ENCODE measurements at regions not wholly inside any gene's neighbourhood (a gene's known extent, or its start where the extent isn't known, plus 50 kb on each side); places are given as distances from the start of the nearest gene placed in this dataset.

DNA sequence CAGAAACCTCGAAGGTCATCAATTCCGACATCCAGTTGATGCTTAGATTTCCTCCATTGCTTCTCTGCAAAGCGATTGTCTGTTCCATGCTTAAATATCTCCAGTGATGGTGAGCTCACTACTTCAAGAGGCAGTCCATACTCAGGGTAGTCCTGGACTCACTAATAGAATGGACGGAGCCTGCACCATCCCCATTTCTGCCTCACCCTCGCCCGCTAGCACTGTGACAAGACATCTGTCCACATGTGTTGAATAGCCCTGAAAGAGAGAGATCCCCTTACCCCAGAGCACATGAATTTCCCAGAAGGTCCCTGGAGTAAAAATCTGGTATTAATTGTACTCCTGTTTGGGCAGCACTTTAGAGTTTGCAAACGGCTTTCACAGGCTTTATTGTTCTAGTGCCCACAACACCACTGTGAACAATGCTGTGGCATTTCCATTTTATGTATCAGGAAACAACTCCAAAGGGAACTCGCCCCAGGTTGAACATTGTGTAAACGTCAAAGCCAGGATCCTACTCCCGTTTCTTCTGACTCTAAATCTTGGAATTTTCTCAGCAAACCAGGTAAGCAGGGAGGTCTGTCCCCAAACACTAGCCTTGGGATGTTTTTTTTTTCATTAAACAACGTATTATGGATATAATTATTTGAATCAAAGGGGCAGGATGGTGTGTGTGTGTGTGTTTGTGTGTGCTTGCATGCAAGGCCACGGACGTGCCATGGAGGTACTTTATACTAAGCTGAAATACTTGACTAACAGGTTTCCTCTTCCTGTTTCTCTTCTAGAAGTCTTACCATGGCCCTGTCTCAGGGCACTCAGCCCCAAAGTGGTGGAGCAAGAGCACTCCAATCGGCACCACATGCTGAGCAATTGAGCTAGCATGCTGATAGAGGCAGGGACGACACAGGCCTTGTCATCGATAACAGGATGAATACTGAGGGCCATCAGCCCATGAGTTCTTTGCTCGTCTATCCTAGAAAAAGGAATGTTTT is 198.3 kb downstream of the OPA1 start:
- Histone ChIP-seq H3K4me1 (ENCODE audit: control insufficient read depth, insufficient read depth, low read length, poor library complexity, severe bottlenecking) (peaks cover 28% of the 10 kb centered on the region), H3K9me3 (ENCODE audit: control insufficient read depth, low read length) (no peaks in the 10 kb centered on the region), H3K27ac (ENCODE audit: low read depth, low read length, severe bottlenecking) (no peak overlapping the region), H3K4me3 (ENCODE audit: extremely low read depth, insufficient read depth, low read length, poor library complexity, severe bottlenecking) (no peak overlapping the region), H3K36me3 (ENCODE audit: control insufficient read depth, insufficient read depth, low read length) (no peaks in the 10 kb centered on the region)
- 75 to 78% methylated on average over 11 to 15 of the region's 17 CpGs for WGBS, 2 experiments (ENCODE audit: insufficient coverage in 2 of 2)

DNA sequence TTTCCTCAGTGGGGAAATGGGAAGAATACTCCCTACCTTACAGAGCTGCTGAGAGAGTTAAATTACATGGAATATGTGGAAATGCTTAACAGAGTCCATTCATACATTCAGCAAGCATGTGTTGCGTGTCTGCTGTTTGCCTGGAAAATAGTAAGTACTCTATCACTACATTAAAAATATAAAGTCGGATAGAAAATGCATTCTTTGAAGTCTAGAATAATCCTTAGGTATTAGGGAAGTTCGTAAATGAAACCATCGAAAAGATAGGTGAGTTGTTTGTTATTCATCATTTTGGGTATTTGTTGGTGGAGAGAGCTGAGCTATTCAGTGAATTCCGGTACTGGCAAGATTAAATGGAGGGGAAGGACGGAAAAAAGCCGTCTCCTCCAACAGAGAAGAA is 200.1 kb downstream of the OPA1 start:
- Histone ChIP-seq H3K4me3 (ENCODE audit: extremely low read depth, insufficient read depth, low read length, poor library complexity, severe bottlenecking) (no peak overlapping the region), H3K27ac (ENCODE audit: low read depth, low read length, severe bottlenecking) (no peak overlapping the region), H3K36me3 (ENCODE audit: control insufficient read depth, insufficient read depth, low read length) (no peaks in the 10 kb centered on the region), H3K4me1 (ENCODE audit: control insufficient read depth, insufficient read depth, low read length, poor library complexity, severe bottlenecking) (peaks cover 22% of the 10 kb centered on the region), H3K9me3 (ENCODE audit: control insufficient read depth, low read length) (no peaks in the 10 kb centered on the region)
- 86 to 88% methylated on average over 4 of the region's 7 CpGs for WGBS, 2 experiments (ENCODE audit: insufficient coverage in 2 of 2)

DNA sequence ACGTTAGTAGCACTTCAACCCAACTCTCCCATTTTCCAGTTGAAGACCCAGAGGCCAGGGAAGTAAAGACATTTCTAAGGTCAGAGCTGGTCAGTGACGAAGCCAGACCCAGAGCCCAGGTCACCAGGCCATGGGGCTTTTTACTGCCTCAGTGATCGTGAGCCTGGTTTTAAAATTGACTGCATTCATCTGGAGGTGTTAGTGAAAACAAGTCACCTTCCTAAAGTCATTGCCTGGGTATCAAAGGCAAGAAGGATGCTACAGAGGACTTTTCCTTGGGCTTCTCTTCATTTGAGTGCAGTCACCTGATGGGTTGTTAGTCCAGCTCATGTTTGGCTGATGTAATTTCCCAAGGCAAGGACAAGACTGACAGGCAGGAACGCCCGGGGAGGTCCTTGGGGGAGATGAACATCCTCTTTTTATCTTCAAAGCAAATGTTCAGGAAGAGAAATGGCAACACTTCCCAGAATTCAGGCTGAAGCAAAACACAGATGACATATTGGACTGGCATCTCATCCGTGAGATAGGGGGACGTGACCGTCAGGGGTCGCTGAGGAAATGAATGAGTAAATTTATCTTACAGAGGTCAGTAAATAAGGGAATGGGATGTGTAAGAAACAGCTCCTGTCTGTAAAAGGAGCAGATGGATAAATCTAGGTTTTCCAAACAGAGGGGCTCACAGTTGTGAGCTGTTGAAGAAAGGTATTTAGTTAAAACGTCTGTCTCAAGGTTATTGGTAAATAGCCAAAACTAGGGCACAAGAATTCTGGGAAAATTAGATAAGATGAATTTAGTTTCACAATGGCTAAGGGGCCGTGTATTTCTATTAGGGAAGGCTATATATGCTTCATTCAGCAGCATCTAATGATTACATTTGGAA is 201.2 kb downstream of the OPA1 start:
- Histone ChIP-seq H3K36me3 (ENCODE audit: control insufficient read depth, insufficient read depth, low read length) (no peaks in the 10 kb centered on the region), H3K27ac (ENCODE audit: low read depth, low read length, severe bottlenecking) (no peak overlapping the region)
- 70 to 79% methylated on average over 7 to 9 of the region's 11 CpGs for WGBS, 2 experiments (ENCODE audit: insufficient coverage in 2 of 2)

DNA sequence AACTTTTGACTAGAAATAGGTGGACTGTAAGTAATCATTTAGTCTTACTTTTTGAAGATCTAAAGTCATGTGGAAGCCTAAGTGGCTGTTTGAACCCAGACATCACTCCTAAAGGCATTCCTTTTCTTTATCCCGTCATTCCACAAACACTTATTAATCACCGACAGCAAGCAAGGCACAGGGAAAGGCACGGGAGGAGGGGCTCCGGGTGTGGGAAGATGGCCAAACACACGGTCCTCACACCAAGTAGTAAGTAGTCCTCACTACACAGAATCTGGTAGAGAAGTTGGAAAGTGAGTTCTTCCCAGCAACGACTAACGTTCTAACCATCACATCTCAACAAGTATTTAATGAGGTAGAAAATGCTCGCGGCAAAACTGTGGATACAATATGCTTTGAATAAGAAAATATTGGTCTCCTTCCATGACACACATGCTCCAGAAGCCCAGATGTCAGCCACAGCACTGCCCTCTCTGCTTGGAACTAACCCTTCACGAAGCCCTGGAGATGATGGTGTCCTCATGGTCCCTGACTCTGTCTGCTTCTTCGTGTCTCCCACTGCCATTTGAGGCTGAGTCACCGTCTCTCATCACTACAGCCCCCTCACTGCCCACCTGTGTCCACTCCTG is 202.2 kb downstream of the OPA1 start:
- 91 to 93% methylated on average over 7 to 8 of the region's 12 CpGs for WGBS, 2 experiments (ENCODE audit: insufficient coverage in 2 of 2)
- Histone ChIP-seq H3K36me3 (ENCODE audit: control insufficient read depth, insufficient read depth, low read length) (no peaks in the 10 kb centered on the region), H3K4me1 (ENCODE audit: control insufficient read depth, insufficient read depth, low read length, poor library complexity, severe bottlenecking) (peaks cover 7% of the 10 kb centered on the region), H3K27ac (ENCODE audit: low read depth, low read length, severe bottlenecking) (no peak overlapping the region), H3K4me3 (ENCODE audit: extremely low read depth, insufficient read depth, low read length, poor library complexity, severe bottlenecking) (no peak overlapping the region), H3K9me3 (ENCODE audit: control insufficient read depth, low read length) (no peaks in the 10 kb centered on the region)

More for the DNA sequence above, 201.2 kb downstream of the OPA1 start:
- H3K9me3 ChIP-seq (ENCODE audit: control insufficient read depth, low read length) = no peaks in the 10 kb centered on the region
- no peak overlapping the region for H3K4me3 ChIP-seq (ENCODE audit: extremely low read depth, insufficient read depth, low read length, poor library complexity, severe bottlenecking)
- H3K4me1 ChIP-seq (ENCODE audit: control insufficient read depth, insufficient read depth, low read length, poor library complexity, severe bottlenecking) = peaks cover 14% of the 10 kb centered on the region

DNA sequence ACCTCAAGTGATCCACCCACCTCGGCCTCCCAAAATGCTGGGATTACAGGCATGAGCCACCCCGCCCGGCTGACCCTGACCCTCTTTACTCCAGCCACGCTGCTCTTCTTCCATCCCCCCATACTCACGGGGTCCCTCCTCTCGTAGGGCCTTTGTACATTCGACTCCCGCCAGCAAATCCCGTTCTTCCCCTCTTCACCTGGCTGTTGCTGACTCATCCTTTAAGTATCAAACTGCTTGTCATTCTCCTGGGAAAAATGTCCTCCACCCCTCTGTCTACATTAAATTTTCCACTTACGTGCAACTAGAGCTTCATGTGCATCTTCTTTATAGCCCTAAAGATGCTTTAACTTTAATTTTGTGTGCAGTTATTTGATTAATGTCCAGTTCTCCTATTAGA is 203.1 kb downstream of the OPA1 start:
- WGBS, 2 experiments (ENCODE audit: insufficient coverage in 2 of 2) = 88 to 95% methylated on average over 5 to 9 of the region's 10 CpGs
- Histone ChIP-seq H3K36me3 (ENCODE audit: control insufficient read depth, insufficient read depth, low read length) (no peaks in the 10 kb centered on the region), H3K4me3 (ENCODE audit: extremely low read depth, insufficient read depth, low read length, poor library complexity, severe bottlenecking) (no peak overlapping the region), H3K4me1 (ENCODE audit: control insufficient read depth, insufficient read depth, low read length, poor library complexity, severe bottlenecking) (peaks cover 8% of the 10 kb centered on the region), H3K27ac (ENCODE audit: low read depth, low read length, severe bottlenecking) (no peak overlapping the region), H3K9me3 (ENCODE audit: control insufficient read depth, low read length) (no peaks in the 10 kb centered on the region)

DNA sequence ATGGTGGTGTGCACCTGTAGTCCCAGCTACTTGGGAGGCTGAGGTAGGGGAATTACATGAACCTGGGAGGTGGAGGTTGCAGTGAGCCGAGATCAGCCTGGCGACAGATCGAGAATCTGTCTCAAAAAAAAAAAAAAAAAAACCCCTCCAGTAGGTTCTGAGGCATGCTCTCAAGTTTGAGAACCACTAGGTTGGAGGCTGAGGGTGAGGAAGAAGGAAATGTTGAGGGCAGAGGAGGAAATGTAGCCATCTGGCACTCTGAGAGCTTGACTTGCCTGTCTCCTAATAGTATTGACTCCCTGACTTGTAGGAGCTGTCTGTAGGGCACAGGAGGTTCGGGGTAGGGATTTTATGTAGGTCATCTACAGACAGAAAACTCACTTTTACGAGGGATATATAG is 204.6 kb downstream of the OPA1 start:
- WGBS, 2 experiments (ENCODE audit: insufficient coverage in 2 of 2) = 75 to 100% methylated on average over 2 of the region's 5 CpGs
- Histone ChIP-seq H3K36me3 (ENCODE audit: control insufficient read depth, insufficient read depth, low read length) (no peaks in the 10 kb centered on the region), H3K4me1 (ENCODE audit: control insufficient read depth, insufficient read depth, low read length, poor library complexity, severe bottlenecking) (peaks cover 8% of the 10 kb centered on the region), H3K27ac (ENCODE audit: low read depth, low read length, severe bottlenecking) (no peak overlapping the region), H3K9me3 (ENCODE audit: control insufficient read depth, low read length) (no peaks in the 10 kb centered on the region), H3K4me3 (ENCODE audit: extremely low read depth, insufficient read depth, low read length, poor library complexity, severe bottlenecking) (no peak overlapping the region)

DNA sequence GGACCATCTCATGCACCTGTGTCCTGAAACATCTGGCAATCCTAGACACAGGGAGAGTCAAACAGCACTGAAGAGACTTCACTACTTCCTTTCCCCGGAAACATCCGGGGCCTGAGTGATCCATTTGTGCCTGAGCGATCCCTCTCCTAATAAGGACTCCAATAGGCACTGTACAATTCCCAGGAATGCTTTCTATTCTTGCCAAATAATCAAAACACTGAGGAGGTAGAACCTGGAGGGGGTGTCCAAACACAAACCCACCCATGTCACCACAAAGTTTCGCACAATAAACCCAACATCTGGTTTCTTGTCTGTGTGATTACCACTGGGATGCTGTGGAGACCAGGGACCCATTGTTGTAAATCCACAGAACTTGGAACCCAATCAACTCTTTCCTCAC is 205.0 kb downstream of the OPA1 start:
- WGBS, 2 experiments (ENCODE audit: insufficient coverage in 2 of 2) = 96 to 100% methylated on average over 3 to 4 of the region's 4 CpGs
- no peaks in the 10 kb centered on the region for H3K36me3 ChIP-seq (ENCODE audit: control insufficient read depth, insufficient read depth, low read length)
- peaks cover 8% of the 10 kb centered on the region for H3K4me1 ChIP-seq (ENCODE audit: control insufficient read depth, insufficient read depth, low read length, poor library complexity, severe bottlenecking)
- no peaks in the 10 kb centered on the region for H3K9me3 ChIP-seq (ENCODE audit: control insufficient read depth, low read length)
- no peak overlapping the region for H3K4me3 ChIP-seq (ENCODE audit: extremely low read depth, insufficient read depth, low read length, poor library complexity, severe bottlenecking)
- no peak overlapping the region for H3K27ac ChIP-seq (ENCODE audit: low read depth, low read length, severe bottlenecking)

DNA sequence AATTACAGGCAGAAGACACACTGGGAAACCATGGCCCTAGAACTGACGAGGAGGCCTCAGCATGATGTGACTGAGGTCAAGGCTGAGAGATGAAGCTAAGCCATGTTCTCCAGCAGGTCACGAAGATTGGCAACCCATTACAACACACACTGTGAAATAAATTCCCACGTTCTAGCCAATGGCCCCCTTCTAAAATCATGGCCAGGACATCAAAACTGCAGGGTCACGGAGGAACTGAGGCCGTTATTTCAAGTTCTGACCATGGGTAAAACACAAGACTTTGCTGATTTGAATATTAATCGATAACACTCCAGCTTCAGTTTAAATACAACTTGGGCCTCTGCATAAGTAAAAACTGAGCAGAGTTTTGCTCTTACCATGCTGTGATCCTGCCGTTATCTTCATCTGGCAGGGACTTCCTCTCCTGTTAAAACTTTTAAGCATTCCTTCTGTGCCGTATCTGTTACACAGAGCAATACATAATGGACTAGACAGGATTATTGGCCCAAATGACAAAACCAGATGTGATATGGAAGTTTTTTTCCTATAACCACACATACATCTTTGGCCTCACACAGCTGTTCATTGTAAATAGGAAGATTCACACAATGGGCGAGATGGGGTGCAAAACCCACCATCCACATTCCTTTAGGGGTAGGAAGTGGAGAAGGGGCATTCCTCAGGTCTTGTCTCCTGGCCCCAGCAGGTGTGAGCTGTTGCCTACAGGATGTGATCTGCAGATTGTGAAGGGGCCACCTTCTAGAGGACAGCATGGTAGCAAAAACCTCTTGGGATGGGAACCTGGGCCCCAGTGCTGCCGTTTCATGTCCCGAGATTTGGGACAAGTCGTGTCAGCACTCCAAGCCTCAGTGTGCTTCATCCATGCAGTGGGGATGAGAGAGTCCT is 207.4 kb downstream of the OPA1 start:
- no peaks in the 10 kb centered on the region for H3K9me3 ChIP-seq (ENCODE audit: control insufficient read depth, low read length)

DNA sequence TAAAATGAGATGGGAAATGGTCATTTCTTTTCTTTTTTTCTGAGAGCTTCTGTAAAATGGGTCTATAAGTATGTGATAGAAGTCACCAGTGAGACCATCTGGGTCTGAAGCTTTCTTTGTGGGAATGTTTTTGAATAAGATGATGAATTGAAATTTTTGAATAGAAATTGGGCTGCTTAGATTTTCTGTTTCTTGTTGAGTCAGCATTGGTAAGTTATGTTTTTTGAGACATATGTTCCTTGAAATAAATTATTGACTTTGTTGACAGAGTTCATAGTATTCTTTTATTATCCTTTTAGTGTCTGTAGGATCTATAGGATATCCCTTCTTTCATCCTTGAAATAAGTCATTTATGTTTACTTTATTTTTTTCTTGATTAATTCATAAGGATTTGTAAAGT is 208.1 kb downstream of the OPA1 start:
- Histone ChIP-seq H3K4me3 (ENCODE audit: extremely low read depth, insufficient read depth, low read length, poor library complexity, severe bottlenecking) (no peak overlapping the region), H3K27ac (ENCODE audit: low read depth, low read length, severe bottlenecking) (no peak overlapping the region), H3K36me3 (ENCODE audit: control insufficient read depth, insufficient read depth, low read length) (no peaks in the 10 kb centered on the region), H3K4me1 (ENCODE audit: control insufficient read depth, insufficient read depth, low read length, poor library complexity, severe bottlenecking) (peaks cover 4% of the 10 kb centered on the region), H3K9me3 (ENCODE audit: control insufficient read depth, low read length) (no peaks in the 10 kb centered on the region)

More for the DNA sequence above, 207.4 kb downstream of the OPA1 start:
- Histone ChIP-seq H3K27ac (ENCODE audit: low read depth, low read length, severe bottlenecking) (no peak overlapping the region), H3K4me1 (ENCODE audit: control insufficient read depth, insufficient read depth, low read length, poor library complexity, severe bottlenecking) (peaks cover 4% of the 10 kb centered on the region), H3K4me3 (ENCODE audit: extremely low read depth, insufficient read depth, low read length, poor library complexity, severe bottlenecking) (no peak overlapping the region), H3K36me3 (ENCODE audit: control insufficient read depth, insufficient read depth, low read length) (no peaks in the 10 kb centered on the region)
- WGBS, 2 experiments (ENCODE audit: insufficient coverage in 2 of 2) = 90 to 93% methylated on average over 10 to 11 of the region's 12 CpGs

DNA sequence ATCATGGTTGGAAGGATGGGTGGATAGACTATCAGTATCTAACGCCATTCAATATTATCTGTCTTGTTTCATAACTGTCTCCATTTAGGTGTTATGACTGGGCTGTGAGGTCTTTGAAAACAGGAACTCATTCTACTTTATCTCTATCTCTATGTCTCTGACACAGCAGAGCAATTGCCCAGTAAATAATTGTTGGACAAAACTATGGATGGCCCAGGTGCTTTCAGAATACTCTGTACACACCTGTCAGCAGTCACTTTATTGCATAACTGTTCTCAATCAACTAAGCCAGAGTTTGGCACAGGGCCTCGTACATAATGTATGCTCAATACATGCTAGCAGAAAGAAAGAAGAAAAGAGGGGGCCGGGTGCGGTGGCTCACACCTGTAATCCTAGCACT is 210.3 kb downstream of the OPA1 start:
- H3K4me3 ChIP-seq (ENCODE audit: extremely low read depth, insufficient read depth, low read length, poor library complexity, severe bottlenecking) = no peak overlapping the region
- H3K4me1 ChIP-seq (ENCODE audit: control insufficient read depth, insufficient read depth, low read length, poor library complexity, severe bottlenecking) = peaks cover 4% of the 10 kb centered on the region
- H3K36me3 ChIP-seq (ENCODE audit: control insufficient read depth, insufficient read depth, low read length) = no peaks in the 10 kb centered on the region
- no CpG with 5 or more reads among the region's 4 CpGs for WGBS, 2 experiments (ENCODE audit: insufficient coverage in 2 of 2)
- no peak overlapping the region for H3K27ac ChIP-seq (ENCODE audit: low read depth, low read length, severe bottlenecking)
- no peaks in the 10 kb centered on the region for H3K9me3 ChIP-seq (ENCODE audit: control insufficient read depth, low read length)

Measured in mesodermal cell (in vitro differentiated cells).